AG04449 (cell line): ENCODE measurements at regions not wholly inside any gene's neighbourhood (a gene's known extent, or its start where the extent isn't known, plus 50 kb on each side); places are given as distances from the start of the nearest gene placed in this dataset.
"Not testable (repeated sequence)": the region's sequence is repeated elsewhere in the genome, so short reads cannot be mapped to it uniquely, and the experiment has no call there.

ENCODE experiments used
- CTCF ChIA-PET: fragments of 350-600 bp; formaldehyde crosslinking; extraction: SDS; loops from one replicate; lab custom pipeline; 2021; ENCODE audit warnings: antibody characterized with exemption; lab: Yijun Ruan, JAX
- POLR2A ChIA-PET: fragments of 400-600, 350-600 bp; formaldehyde crosslinking; extraction: SDS; loops from one replicate; lab custom pipeline; 2020; ENCODE audit warnings: antibody characterized with exemption, inconsistent platforms; lab: Yijun Ruan, JAX
- DNase-seq: peaks from one replicate; pipeline ENCODE4 v3.0.0-alpha.2; 2010; ENCODE audit warnings: low read depth, low spot score
- H3K4me3 ChIP-seq: 2 replicates; pipeline ENCODE4 v1.5.1; 2011; ENCODE audit warnings: low read depth, mild to moderate bottlenecking, control low read depth, low read length
- TF ChIP-seq, protein P1 (sequence below): IDR thresholded peaks from one replicate; pipeline ENCODE4 v1.5.1; 2011; ENCODE audit warnings: mild to moderate bottlenecking, moderate library complexity, low read length, control low read depth, inconsistent platforms; ENCODE audit not compliant: insufficient read depth; ENCODE audit errors: missing control alignments

DNA sequence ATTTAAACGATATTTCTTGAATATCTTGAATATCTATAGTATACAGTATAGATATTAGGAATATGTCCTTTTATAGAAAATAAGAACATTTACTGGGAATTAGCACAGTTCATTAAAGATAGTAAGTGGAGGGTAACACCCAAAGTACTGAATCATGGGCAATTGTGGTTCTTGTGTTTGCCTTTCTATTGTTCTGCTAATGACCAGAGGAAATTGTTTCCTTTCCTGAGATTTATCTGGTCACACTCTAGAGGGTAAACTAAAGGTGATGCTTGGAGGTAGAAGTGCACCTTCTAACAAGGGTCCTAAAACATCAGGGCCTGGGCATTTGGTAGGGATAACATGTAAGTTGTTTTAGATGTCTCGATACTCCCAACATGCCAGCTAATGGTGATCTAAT is 241.3 kb upstream of the SFRP2 start:
- no peak for DNase-seq
- ChIA-PET CTCF (no interaction called here), POLR2A (no interaction called here)
- H3K4me3 ChIP-seq: no peak overlapping the region
- TF ChIP-seq, protein P1, sequence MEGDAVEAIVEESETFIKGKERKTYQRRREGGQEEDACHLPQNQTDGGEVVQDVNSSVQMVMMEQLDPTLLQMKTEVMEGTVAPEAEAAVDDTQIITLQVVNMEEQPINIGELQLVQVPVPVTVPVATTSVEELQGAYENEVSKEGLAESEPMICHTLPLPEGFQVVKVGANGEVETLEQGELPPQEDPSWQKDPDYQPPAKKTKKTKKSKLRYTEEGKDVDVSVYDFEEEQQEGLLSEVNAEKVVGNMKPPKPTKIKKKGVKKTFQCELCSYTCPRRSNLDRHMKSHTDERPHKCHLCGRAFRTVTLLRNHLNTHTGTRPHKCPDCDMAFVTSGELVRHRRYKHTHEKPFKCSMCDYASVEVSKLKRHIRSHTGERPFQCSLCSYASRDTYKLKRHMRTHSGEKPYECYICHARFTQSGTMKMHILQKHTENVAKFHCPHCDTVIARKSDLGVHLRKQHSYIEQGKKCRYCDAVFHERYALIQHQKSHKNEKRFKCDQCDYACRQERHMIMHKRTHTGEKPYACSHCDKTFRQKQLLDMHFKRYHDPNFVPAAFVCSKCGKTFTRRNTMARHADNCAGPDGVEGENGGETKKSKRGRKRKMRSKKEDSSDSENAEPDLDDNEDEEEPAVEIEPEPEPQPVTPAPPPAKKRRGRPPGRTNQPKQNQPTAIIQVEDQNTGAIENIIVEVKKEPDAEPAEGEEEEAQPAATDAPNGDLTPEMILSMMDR: no peak

DNA sequence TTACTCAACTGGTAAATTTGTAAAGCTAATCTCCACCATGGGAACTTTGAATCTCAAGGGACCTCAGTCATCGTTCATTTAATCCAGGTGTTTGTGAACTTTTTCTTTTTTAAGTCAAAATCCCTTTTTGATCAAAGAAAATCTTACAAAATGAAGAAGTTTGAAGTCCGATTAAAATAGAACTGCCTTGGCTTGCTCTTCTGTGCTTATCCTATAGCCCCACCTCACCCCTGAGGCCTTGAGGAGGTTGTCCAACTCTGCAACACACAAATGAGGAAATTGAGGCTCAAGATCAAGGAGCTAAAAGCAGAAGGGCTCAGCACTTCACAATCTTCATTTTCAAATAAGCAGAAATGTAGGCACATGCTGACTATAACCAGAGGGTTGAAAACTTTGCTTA is 240.3 kb upstream of the SFRP2 start:
- no peak for DNase-seq
- CTCF ChIA-PET: no interaction called here
- TF ChIP-seq, protein P1: no peak
- POLR2A ChIA-PET: no interaction called here
- H3K4me3 ChIP-seq: no peak overlapping the region

DNA sequence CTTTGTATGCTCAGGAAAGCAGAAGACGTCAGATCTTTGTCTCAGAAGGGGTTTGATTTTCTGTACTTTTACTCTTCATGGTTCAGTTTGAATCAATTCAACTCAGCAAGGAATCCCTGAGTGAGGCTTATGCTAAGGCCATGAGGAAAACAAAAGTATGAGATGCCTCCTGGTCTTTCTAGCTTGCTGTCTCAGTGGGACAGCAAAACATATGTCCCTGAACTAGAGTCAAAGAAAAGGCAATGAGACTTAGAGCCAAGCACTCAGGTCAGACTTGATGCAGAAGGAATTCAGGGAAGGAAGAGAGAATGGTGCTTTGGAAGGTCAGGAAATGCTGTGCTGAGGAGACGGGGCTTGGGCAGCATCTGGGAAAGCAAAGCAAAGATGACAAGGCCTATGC is 236.2 kb upstream of the SFRP2 start:
- no peak for DNase-seq
- no peak overlapping the region for H3K4me3 ChIP-seq
- ChIA-PET CTCF (no interaction called here), POLR2A (no interaction called here)
- TF ChIP-seq, protein P1: no peak

DNA sequence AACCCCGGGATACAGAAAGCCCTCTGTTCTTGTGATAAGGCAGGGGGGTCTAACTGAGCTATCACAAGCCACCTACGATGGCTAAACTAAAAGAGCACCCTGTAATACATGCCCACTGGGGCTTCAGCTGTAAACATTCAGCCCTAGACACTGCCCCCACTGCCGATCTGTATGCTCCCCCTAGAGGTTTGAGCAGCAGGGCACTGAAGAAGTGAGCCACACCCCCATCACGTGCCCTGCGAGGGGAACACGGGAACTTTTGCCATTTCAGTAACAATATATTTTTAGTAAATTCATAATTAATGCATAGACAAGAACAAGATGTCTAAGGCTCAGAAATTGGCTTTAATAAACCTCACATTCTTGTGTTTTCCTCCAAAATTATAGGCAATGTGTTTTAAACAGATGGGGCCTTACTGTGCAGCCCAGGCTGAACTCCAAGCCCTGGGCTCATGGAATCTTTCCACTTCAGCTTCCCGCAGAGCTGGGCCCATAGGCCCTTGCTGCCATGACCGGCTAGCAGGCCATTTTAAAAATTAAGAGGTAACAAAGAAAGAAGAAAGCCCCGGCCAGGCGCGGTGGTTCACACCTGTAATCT is 235.3 kb upstream of the SFRP2 start:
- TF ChIP-seq, protein P1: no peak
- ChIA-PET POLR2A (no interaction called here), CTCF (no interaction called here)
- no peak for DNase-seq
- H3K4me3 ChIP-seq: no peak overlapping the region

DNA sequence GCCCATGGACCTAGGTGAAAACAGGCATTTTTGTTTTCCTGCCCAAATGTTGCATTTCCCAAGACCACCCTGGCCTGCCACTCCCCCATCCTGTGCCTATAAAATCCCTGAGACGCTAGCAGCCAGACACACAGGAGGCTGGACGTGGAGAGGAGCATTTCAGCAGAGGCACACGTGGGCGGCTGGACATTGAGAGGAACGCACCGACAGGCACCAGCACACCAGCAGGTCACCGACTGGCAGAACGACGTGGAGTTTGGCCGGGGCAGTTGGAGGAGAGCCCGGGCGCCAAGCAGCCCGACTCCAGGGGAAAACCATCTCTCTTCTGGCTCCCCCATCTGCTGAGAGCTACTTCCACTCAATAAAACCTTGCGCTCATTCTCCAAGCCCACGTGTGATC is 234.8 kb upstream of the SFRP2 start:
- POLR2A ChIA-PET, H3K4me3 ChIP-seq, DNase-seq, CTCF ChIA-PET: not testable (repeated sequence)

DNA sequence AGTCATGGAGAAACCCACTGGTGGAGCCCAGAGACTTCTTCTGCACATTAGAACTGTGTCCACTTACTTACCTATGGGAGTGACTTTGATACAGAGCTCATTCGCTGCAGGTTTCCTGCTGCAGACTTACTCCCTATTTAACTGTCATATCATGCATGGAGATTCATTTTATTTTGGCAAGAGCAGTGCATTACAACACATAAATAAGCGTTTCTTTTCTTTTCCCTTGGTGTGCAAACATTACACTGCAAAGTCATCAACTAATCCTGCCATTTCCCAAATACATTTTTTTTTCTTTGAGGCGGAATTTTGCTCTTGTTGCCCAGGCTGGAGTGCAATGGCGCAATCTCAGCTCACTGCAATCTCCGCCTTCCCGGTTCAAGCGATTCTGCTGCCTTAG is 230.9 kb upstream of the SFRP2 start:
- ChIA-PET POLR2A (no interaction called here), CTCF (no interaction called here)
- no peak overlapping the region for H3K4me3 ChIP-seq
- DNase-seq: no peak
- TF ChIP-seq, protein P1: no peak

DNA sequence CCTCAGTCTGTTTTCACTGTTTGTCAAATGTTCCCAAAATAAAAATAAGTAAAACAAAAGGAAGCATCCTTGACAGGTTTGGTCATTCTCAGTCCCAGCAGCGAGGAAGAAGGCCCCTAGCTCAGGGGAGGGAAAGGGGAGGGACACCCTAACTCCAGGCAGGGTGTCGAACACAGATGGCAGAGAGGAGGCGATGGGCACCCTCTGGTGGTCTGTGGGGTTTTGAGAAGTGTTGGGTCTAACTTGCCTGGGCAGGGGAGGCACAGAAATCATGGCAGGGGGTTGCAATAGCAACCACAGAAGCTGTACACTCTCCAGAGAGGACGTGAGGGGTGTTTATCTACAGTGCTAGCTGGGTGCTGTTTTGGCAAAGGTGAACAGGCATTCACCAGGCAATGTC is 229.8 kb upstream of the SFRP2 start:
- ChIA-PET POLR2A (no interaction called here), CTCF (no interaction called here)
- TF ChIP-seq, protein P1: no peak
- no peak overlapping the region for H3K4me3 ChIP-seq
- no peak for DNase-seq
